Neutrophil (primary cell): ENCODE measurements at regions not wholly inside any gene's neighbourhood (a gene's known extent, or its start where the extent isn't known, plus 50 kb on each side); places are given as distances from the start of the nearest gene placed in this dataset.

Experiments
- H3K27ac ChIP-seq: fragments of 200-600 bp; sonication (generic); 2 replicates; pipeline ENCODE4 v1.5.1; 2016; ENCODE audit warnings: mild to moderate bottlenecking, moderate library complexity
- H3K27me3 ChIP-seq: fragments of 200-600 bp; sonication (generic); 2 replicates; pipeline ENCODE4 v1.6.0; 2016; ENCODE audit warnings: mild to moderate bottlenecking
- H3K36me3 ChIP-seq: fragments of 200-600 bp; sonication (generic); 2 replicates; pipeline ENCODE4 v1.5.1; 2017
- H3K4me1 ChIP-seq, 2 experiments: fragments of 200-600 bp in 1 of 2; sonication (generic) in 1 of 2; 1 replicate in 1 of 2; 2 replicates in 1 of 2; pipeline versions ENCODE4 v1.5.1 to v1.6.1; 2013 to 2016; ENCODE audit warnings: low read depth in 1 of 2, low read length in 1 of 2, mild to moderate bottlenecking in 1 of 2, moderate library complexity in 1 of 2; ENCODE audit not compliant: control insufficient read depth in 1 of 2, insufficient read depth in 1 of 2
- H3K4me3 ChIP-seq, 2 experiments: fragments of 200-600 bp in 1 of 2; sonication (generic) in 1 of 2; 1 replicate in 1 of 2; 2 replicates in 1 of 2; pipeline ENCODE4 v1.5.1; 2013 to 2016; ENCODE audit warnings: low read depth in 1 of 2, low read length in 1 of 2, mild to moderate bottlenecking in 1 of 2, moderate library complexity in 1 of 2
- H3K9me3 ChIP-seq: fragments of 200-600 bp; sonication (generic); 2 replicates; pipeline ENCODE4 v1.5.1; 2016
- TF ChIP-seq, protein P1 (sequence below): fragments of 200-600 bp; sonication (generic); IDR thresholded peaks from 2 replicates; pipeline ENCODE4 v1.5.1; 2016; ENCODE audit warnings: antibody characterized with exemption

DNA sequence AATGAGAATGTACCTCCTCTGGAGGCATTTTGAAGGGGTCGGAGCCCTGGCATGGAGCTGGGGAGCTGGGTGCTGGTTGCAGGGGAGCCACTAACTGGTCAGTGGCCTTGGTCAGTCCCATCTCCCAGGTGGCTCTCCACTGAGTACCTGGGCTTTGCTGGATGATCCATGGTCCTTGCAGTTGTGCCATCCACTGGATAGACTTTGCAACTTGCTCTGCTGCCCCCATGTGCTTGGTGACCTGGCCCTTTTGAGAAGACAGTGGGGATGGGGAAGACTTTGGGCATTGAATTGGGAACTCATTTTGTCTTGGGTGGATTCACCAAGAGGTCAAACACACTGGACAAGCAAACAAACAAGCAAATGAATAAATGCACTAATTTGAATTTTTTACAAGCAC lies 263.9 kb downstream of the MYCN start:
- Histone ChIP-seq H3K4me1 (no peaks in the 10 kb centered on the region), H3K27me3 (no peaks in the 10 kb centered on the region), H3K9me3 (no peaks in the 10 kb centered on the region), H3K36me3 (no peaks in the 10 kb centered on the region), H3K4me3 (no peak overlapping the region), H3K27ac (no peak overlapping the region)
- TF ChIP-seq, protein P1, sequence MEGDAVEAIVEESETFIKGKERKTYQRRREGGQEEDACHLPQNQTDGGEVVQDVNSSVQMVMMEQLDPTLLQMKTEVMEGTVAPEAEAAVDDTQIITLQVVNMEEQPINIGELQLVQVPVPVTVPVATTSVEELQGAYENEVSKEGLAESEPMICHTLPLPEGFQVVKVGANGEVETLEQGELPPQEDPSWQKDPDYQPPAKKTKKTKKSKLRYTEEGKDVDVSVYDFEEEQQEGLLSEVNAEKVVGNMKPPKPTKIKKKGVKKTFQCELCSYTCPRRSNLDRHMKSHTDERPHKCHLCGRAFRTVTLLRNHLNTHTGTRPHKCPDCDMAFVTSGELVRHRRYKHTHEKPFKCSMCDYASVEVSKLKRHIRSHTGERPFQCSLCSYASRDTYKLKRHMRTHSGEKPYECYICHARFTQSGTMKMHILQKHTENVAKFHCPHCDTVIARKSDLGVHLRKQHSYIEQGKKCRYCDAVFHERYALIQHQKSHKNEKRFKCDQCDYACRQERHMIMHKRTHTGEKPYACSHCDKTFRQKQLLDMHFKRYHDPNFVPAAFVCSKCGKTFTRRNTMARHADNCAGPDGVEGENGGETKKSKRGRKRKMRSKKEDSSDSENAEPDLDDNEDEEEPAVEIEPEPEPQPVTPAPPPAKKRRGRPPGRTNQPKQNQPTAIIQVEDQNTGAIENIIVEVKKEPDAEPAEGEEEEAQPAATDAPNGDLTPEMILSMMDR = no peak

- Histone ChIP-seq H3K36me3 (no peaks in the 10 kb centered on the region), H3K9me3 (no peaks in the 10 kb centered on the region), H3K27ac (no peak overlapping the region), H3K4me1 (no peaks in the 10 kb centered on the region), H3K27me3 (no peaks in the 10 kb centered on the region), H3K4me3 (no peak overlapping the region)
- TF ChIP-seq, protein P1 = no peak
Observed at GRCh38 chr2:16203691-16204090, 263.3 kb downstream of the MYCN start.

DNA sequence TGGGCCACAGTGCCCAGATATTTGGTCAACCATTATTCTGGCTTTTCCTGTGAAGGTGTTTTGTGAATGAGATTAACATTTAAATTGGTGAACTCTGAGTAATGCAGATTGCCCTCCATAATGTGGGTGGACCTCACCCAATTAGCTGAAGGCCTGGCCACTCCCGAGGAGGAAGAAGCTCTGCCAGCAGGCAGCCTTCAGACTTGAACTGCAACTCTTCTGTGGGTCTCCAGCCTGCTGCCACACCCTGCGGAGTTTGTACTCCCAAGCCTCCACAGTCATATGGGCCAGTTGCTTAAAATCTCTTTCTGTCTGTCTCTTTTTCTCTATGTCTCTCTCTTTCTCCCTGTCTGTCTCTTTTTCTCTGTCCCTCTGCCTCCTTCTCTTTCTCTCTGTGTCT lies 262.7 kb downstream of the MYCN start:
- H3K9me3 ChIP-seq = no peaks in the 10 kb centered on the region
- no peak overlapping the region for H3K4me3 ChIP-seq
- no peaks in the 10 kb centered on the region for H3K4me1 ChIP-seq
- no peaks in the 10 kb centered on the region for H3K36me3 ChIP-seq
- H3K27me3 ChIP-seq = no peaks in the 10 kb centered on the region
- TF ChIP-seq, protein P1 = no peak
- no peak overlapping the region for H3K27ac ChIP-seq

- TF ChIP-seq, protein P1 = no peak
- Histone ChIP-seq H3K4me1 (no peaks in the 10 kb centered on the region), H3K36me3 (no peaks in the 10 kb centered on the region), H3K4me3 (no peak overlapping the region), H3K27me3 (no peaks in the 10 kb centered on the region), H3K27ac (no peak overlapping the region), H3K9me3 (no peaks in the 10 kb centered on the region)
Observed at GRCh38 chr2:16202266-16203020, 262.1 kb downstream of the MYCN start.

GRCh38 chr2:16201848-16202247 lies 261.5 kb downstream of the MYCN start:
- Histone ChIP-seq H3K4me1 (no peaks in the 10 kb centered on the region), H3K4me3 (no peak overlapping the region), H3K27me3 (no peaks in the 10 kb centered on the region), H3K36me3 (no peaks in the 10 kb centered on the region), H3K9me3 (no peaks in the 10 kb centered on the region), H3K27ac (no peak overlapping the region)
- TF ChIP-seq, protein P1 = no peak
